Sigmoid colon (tissue), 4 donors: ENCODE measurements at regions not wholly inside any gene's neighbourhood (a gene's known extent, or its start where the extent isn't known, plus 50 kb on each side); places are given as distances from the start of the nearest gene placed in this dataset.

Source experiments
- POLR2AphosphoS5 ChIP-seq, 4 donors: sonication (generic); formaldehyde crosslinking; IDR thresholded peaks; one replicate each; pipeline ENCODE4 v1.6.1; 2017; ENCODE audit warnings: antibody characterized with exemption in 4 of 4
- TF ChIP-seq, protein P1 (sequence below), 4 experiments: fragments of 450-650 bp in 3 of 4; fragments of 200-600 bp in 1 of 4; IDR thresholded peaks; one replicate each; pipeline ENCODE4 v1.5.1; 2016 to 2019; ENCODE audit warnings: antibody characterized with exemption in 4 of 4, mild to moderate bottlenecking in 3 of 4, moderate library complexity in 2 of 4

DNA sequence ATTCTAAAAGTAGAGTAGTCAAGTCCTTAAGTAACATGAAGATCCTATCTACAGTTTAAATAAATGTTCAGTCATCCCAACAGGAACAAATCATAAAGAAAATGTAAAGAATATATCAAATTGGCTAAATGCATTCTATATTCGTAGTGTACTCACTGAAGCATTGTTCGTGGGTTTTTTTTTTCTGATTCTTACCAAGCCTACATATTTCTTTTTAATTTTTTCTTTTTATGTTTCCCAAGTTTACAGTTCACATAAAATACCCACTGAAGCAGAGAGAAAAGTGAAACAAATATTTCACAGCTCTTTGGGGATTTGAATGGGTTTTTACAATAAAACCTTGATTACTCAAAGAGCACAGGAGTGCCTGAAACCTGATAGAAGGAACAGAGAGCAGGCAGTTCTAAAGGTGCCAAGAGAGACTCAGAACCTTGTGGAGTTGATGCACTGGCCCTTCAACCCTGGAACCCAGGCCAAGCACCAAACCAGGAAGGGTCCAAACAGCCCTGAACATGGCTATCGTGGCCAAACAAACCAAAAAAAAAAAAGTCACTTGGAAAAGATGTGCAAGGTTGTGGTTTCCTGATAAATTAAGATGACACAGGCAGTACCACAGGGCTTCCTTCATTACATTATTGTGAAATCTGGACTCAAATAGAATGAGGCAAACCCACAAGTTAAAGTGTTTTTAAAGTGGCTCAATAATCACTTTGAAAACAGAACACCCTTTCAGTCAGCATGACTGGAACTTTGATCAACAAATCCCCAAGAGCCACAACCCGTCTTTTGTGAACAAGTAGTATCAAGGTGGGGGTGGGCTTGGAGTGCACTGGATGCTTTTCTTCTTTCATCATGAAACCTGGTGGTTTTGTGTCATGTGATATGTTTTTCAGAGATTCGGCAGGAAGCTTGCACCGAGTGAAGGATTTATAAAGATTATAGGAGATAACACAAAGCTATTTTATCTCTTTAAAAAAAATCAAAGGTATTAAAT, 245.0 kb upstream of the FN1 start:
- TF ChIP-seq, protein P1, sequence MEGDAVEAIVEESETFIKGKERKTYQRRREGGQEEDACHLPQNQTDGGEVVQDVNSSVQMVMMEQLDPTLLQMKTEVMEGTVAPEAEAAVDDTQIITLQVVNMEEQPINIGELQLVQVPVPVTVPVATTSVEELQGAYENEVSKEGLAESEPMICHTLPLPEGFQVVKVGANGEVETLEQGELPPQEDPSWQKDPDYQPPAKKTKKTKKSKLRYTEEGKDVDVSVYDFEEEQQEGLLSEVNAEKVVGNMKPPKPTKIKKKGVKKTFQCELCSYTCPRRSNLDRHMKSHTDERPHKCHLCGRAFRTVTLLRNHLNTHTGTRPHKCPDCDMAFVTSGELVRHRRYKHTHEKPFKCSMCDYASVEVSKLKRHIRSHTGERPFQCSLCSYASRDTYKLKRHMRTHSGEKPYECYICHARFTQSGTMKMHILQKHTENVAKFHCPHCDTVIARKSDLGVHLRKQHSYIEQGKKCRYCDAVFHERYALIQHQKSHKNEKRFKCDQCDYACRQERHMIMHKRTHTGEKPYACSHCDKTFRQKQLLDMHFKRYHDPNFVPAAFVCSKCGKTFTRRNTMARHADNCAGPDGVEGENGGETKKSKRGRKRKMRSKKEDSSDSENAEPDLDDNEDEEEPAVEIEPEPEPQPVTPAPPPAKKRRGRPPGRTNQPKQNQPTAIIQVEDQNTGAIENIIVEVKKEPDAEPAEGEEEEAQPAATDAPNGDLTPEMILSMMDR (IDR thresholded peaks at IDR 0.05), result no peak
- peak in 2 of 4 donors; percentile 27 to 32 for TF ChIP-seq POLR2AphosphoS5 (IDR thresholded peaks at IDR 0.05)
